ENCODE measurements at regions not wholly inside any gene's neighbourhood (a gene's known extent, or its start where the extent isn't known, plus 50 kb on each side); places are given as distances from the start of the nearest gene placed in this dataset.

GRCh38 chr2:79210274-79210917 is 50.8 kb upstream of the REG3A start:
- no peak for DNase-seq (ENCODE audit: low read depth)
- TF ChIP-seq, protein P1, sequence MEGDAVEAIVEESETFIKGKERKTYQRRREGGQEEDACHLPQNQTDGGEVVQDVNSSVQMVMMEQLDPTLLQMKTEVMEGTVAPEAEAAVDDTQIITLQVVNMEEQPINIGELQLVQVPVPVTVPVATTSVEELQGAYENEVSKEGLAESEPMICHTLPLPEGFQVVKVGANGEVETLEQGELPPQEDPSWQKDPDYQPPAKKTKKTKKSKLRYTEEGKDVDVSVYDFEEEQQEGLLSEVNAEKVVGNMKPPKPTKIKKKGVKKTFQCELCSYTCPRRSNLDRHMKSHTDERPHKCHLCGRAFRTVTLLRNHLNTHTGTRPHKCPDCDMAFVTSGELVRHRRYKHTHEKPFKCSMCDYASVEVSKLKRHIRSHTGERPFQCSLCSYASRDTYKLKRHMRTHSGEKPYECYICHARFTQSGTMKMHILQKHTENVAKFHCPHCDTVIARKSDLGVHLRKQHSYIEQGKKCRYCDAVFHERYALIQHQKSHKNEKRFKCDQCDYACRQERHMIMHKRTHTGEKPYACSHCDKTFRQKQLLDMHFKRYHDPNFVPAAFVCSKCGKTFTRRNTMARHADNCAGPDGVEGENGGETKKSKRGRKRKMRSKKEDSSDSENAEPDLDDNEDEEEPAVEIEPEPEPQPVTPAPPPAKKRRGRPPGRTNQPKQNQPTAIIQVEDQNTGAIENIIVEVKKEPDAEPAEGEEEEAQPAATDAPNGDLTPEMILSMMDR (IDR thresholded peaks at IDR 0.05; ENCODE audit: insufficient read depth, low read depth, low read length), result no peak
- H3K4me3 ChIP-seq (ENCODE audit: low read depth, low read length), result no peak overlapping the region
